SKM-1 (cell line): ENCODE measurements at regions not wholly inside any gene's neighbourhood (a gene's known extent, or its start where the extent isn't known, plus 50 kb on each side); places are given as distances from the start of the nearest gene placed in this dataset.

Experiments
- DNase-seq: peaks from one replicate; lab custom pipeline; 2025; ENCODE audit not compliant: unreplicated experiment; lab: John Stamatoyannopoulos, UW

DNA sequence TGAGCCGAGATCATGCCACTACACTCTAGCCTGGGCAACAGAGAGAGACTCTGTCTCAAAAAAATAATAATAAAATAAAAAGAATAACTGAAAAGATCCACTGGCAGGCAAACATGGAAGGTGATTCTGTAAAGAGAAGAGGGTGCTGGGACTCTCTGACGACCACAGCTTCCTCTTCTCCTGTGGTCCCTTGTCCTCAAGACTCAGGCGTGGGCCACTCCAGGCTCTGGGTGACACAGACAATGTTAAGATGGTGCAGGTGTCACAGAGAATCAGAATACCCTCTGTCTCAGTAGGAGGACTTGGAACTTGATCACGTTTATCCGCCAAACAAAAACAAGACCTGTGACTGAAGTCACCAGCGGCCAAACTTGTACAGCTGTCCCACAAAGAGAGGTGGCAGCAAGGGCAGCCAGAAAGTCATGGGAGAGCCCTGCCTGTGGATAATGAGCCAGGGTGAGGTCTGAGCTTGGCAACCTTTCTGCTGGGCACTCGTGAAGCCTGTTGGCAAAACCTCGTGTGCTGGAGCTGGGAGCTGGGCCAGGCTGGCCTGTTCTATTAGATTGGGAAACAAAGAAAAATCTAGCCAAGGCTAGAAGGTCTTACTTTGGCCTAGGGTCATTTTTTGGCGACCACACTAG is 76.4 kb upstream of the ITGA6 start:
- DNase-seq = no peak

DNA sequence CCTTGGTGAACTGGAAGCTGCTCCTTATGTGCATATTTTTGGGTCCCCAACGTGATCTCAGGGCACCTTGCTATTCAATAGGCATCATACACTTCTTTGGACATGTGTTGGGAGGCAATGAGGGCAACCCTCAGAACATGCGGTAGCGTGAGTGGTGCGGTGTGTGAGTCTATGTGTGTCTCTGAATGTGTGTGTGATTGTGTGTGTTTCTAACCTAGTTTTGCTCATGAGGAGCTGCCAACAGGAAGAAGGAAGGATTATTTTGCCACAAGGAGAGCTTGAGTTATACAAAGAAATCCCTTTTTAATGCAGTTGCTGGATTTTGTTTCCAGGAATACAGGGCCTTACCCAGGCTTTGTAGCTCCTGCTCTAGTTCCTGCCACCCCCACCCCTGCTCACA is 75.8 kb upstream of the ITGA6 start:
- DNase-seq = no peak

DNA sequence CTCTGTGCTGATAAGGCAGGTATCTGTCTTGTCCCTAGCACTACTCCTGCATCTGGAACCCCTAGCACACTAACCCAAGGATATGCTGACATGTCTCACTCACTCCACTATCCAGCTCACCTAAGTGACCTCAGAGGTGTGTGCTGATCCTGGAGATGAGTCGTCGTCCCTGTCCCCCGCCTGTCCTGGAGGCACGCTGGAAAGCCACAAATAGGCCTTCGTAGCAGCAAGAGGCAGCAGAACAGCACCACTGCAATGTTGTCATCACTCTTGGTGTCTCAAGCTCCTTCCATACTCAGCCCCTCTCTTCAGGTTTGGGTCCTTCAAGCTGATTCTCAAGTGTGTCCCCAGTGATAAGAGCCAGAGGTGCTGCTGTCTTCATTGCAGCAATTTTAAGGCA is 73.0 kb upstream of the ITGA6 start:
- no peak for DNase-seq

DNA sequence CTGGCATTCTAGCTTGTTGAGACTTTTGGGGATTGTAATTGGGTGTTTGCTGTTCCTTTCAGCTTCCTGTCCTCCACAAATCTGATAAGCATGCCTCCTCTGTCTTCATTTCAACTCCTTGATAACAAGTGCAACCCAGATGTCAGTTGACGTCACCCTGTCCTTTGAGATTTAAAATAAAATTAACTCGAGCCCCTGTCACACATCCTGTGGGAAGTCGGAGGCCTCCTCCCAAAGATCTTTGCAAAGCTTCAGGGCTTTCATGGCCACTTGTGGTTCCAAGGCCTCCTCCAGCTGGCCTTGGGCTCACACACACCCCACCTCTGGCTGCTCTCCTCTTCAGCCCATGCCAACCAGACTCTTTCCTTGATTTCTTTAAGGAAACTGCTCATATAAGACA is 69.9 kb upstream of the ITGA6 start:
- no peak for DNase-seq

DNA sequence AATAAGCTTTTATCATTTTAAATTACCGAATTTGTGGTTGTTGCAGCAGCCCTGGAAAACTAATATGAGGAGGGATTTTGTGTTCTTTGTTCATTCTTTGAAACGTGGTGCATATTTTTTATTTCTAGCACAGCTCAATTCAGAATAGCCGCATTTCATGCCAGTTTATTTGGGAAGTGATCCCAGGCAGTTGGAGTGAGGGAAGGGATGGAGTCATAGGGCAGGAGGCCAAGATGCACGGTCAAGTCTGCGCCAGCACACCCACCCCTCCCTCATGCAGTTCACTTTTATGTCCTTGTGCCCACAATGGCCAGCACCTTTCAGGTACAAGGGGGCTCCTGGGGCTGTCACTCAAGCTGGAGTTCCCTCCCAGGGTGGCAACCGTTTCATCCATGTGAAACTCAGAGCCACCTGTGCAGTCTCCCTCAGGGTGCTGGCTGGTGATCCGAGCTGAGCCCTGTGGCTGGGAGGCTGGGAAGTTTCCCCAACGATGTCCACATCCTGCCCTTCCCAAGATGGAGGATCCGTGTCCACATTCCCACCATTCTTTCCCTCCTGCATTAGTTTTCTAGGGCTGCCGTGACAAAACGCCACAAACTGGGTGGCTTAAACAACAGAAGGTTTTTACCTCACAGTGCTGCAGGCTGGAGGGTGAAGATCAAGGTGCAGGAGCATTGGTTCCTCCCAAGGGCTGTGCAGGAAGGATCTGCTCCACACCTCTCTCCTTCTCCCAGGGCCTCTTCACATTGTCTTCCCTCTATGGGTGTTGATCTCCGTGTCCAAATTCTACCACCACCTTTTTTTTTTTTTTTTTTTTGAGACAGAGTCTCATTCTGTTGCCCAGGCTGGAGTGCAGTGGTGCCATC is 68.5 kb upstream of the ITGA6 start:
- DNase-seq = no peak

DNA sequence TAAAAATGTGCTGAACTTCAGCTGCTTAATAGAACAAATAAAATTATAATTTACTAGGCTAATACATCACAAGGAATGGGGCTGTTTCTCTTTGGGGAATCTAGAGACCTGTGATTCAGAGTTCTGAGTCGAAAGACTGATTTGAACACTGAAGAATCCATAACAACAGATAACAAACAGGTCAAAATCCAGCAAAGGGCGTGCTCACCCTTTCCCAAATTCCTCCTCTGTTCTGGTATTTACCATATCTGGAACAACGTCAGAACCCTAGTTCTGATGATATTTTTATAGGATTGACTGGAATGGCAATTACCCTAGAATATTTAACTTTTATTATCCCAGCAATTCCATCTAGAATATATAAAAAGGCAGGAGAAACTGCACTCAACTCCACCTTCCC is 66.0 kb upstream of the ITGA6 start:
- DNase-seq = no peak

DNA sequence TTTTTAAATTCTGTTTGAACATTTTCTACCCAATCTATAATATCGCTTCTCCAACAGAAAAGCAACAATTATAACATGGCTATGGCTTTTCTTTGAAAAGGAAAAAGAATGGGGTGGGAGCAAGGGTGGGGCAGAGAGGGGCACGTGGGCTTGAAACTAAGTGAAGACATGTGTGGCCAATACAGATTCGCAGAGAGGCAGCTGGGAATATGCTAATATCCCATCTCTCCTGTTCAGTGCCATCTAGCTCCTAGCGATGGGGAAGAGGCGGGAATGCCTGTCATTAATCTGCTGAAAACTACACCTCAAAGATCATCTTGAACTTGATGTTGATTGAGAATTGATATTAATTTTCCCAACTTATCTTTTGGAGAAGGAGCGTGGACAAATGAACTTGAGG is 65.5 kb upstream of the ITGA6 start:
- DNase-seq = no peak

DNA sequence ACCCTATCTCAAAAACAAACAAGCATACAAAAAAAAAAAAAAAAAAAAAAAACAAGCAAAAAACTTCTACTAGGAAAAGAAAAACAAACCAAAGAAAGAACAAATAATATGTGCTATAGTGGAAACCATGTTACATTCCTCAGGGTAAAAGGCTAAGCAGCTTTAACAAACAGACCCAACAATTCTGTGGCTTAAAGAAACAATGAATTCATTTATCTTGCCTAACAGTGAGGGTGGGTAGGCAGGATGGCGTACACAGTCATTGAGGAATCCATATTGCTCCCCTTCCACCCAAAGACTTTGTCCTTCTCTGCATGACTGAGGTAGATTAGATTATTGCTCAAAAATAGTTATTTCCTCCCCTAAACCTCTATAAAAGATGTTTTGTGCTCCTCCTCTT is 63.1 kb upstream of the ITGA6 start:
- no peak for DNase-seq

DNA sequence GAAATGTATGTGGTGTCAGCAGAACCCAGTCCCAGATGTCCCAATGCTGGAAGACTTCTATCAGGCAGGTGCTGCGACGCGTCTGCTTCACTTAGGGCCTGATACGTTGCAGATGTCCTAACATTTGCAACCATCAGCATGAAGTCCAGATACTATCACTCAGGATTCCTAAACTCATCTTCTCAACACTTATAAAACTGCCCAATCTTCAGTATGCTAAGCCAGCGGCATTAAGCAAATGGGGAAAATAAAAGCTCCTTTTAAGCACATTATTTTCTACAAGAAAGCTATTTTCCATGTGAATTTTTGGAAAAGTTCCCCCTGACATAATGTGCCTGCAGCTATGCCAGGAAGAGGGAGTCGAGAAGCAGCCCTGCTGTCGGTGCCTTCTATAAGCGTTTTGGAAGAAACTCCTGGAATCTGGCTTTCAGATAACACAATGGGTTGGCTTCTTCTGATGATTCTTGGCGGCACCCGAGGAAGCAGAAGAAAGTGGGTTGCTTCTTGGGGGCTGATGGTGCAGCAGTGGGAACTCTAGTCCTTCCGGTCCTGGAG is 60.7 kb upstream of the ITGA6 start:
- DNase-seq = no peak

DNA sequence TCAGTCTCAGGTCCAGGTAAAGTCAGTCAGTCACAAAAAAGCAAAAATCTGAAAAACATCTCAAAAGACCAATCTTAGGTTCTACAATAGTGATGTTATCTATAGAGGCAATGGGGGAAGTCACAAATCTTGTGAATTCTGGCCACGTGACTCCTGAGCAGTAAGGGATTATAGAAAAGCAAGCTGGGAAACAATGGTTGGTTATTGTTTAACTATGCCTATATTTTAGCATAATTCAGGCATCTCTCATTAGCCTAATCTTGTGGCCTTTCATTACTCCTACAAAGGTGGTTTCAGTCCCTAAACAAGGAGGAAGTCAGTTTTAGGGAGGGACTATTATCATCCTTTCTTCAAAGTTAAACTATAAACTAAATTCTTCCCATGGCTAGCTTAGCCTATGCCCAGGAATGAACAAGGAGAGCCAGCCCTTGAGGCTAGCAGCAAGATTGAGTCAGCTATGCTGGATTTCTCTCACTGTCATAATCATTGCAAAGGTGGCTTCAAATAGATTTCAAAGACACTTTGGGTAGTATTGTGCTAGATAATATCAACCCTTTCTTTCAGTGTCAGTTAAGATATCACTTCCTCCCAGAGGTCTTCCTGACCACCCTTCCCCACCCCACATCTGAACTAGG is 56.4 kb upstream of the ITGA6 start:
- no peak for DNase-seq

DNA sequence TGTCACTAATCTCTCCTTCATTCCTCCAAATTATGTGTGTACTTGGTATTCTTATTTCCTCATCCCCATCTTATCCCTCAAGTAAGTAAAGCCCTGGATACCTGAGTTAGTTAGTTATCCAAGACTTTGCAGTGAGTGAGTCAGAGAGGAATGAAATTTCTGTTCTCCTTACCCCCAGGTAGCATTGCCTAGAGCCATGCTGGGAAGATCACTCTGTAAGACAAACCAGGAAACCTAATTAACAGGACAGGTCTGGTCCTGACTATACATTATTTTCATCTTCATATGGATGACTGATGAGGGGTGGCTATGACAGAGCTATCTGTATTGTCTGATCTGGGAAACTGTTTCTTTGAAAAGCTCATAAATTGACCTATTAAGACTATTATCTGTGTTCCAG is 55.0 kb upstream of the ITGA6 start:
- no peak for DNase-seq

DNA sequence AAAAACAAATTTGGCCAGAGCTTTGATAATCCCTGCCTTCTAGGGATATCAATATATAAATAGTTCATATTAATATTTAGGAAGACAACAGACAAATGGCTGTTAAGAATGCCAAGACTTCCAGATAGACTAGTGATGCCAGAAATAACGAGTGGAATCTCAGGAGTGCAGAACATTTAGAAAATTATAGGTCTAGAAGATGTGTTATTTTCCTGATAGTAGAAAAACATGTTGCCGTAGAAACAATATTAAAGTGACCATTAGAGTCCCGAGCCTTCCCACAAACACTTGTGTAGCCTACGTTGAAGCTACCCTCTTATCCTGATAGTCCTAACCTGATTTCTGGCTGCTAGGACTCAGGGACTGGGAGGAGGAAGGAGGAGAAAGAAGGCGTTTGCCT is 54.3 kb upstream of the ITGA6 start:
- DNase-seq = no peak

DNA sequence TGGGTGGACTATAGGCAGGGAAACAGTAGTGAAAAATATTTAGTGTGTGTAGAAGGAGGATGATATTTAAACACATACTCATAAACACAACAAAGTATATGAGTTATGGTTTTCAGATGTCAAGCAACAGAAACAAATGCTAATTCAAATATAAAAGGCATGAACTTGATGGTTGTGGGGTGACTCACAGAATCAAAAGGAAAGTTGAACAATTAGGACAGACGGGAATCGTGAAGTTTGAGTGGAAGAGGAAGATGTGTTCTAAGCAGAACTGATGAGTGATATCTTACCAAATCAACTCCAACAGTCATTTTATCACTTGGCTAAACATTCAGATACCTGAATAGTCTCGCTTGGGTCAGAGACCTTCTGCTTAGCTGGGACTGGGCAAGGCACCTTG is 53.6 kb upstream of the ITGA6 start:
- no peak for DNase-seq

DNA sequence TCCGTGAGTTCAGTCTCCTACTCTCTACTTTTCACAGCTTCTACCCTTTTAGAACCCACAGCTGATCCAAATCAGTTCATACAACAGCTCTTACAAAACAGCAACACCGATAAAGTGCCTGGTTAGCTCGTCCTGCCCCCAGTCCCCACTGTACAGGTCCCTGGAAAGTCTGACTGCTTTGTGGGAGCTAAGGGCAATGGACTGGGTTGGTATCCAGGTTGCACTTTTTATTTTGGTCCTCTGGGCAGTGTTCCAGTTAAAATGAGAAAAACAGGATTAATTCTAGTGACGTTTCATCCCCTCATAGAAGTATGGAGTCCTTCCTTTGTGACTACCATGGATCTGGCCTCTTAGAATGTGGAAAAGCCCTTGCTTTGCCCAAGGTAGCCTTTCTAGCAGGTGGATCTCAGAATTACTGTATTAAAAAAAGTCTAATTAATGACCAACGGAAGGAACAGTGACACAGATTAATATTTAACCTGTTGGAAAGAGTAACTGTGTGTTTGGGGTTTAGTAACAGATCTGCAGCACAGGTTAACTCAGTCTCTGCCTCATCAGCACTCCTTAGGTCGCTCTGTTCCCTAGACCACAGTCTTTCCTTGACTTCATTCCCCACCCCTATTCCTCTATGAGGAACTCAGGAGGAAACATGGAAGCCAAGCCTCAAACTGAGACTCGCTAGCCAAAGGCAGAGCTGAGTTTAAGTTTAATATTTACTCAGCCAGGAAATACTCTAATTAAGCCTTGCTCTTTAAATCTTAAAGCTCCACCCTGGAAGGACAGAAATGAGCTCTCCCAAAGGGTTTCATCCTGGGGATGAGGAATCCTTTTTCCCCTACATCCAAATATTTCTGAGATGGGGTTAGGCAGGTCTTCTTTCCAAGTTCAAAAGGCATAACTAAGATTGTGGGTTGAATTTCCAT is 52.8 kb upstream of the ITGA6 start:
- no peak for DNase-seq

DNA sequence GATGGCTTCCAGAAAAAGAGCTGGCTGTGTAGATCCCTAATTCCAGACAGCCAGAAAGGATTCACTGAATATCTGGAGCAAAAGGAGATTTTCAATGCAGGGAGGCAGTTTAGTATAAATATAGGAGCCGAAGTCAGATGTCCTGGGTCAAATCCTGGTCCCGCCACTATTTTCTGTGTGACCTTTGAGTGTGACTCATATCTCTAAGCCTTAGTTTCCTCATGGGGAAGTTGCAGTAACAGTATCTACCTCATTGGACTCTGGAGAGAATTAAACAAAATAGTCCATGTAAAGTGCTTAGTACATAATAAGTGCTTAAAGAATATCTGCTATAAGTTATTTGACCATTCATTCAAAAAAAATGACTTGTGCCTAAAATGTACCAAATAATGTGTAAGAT is 52.1 kb upstream of the ITGA6 start:
- peak; percentile 67 for DNase-seq

DNA sequence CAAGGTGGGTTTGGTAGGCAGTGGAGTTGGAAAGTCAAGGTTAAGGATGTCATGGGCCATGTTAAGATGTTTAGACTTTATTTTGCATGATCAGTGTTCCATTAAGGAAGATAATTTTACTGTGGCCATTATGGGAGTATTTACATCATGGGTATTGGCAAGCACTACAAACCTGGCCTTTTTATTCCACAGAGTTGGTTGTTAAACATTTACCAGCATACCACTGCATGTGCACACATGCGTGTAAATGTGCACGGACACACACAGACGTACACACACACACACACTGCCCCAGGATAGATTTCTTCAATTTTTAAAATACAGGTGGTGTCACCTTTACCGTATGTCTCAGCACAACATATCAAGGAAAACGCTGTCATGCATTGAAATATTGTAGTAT is 51.4 kb upstream of the ITGA6 start:
- DNase-seq = no peak

DNA sequence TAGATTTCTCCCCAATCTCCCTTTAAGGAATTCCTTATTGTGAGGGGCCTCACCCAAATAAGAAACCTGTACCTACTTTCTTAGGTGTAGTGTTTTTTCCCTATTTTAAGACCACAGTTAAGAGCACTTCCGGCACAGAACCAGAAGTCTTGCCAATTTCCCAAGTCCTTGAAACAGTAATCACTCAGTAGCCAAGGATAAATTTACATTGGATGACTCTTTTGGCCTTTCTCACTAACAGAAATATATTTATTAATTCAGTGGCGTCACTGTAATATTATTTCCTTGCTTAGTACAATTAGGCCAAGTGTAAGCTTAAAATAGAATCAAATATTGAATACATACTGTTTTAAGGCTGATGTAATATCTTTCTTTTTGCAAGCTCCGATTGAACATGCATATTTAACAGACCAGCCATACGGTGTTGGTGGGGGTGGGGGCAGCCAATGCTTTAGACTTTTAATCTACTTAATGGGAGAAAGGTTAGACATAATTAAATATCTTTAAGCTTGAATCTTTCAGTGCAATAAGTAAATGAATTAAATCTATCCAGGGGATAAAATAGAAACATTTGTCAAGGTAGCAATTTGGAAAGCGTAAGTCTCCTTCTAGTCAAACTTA is 50.8 kb upstream of the ITGA6 start:
- no peak for DNase-seq

DNA sequence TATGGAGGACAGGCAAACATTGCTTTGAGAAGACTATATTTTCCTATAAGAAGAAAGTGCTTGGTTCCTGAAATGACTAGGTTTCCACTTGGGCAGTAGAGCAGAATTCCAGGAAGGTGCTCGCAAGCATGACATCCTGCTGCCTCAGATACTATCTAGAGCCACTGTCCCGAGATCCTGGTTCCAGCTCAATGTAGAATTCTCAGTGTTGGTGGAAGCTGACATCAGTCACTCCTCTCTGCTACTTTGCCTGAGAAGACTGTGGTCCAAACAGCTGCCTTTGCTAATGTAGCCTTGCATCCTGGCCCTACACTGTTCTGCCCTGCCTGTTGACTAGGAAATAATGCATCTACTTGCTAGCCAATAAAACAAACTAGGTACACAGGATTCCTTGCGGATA is 50.0 kb upstream of the ITGA6 start:
- DNase-seq = no peak
